G401.6 (cell line): ENCODE measurements at regions not wholly inside any gene's neighbourhood (a gene's known extent, or its start where the extent isn't known, plus 50 kb on each side); places are given as distances from the start of the nearest gene placed in this dataset.
A peak's percentile ranks its signal among the peaks of the same experiment; 100 is the strongest.

ENCODE experiments used
- FAIRE-seq: peaks from 2 replicates; lab custom pipeline; 2012; peaks lifted over from hg19 to GRCh38; lab: Jason Lieb, UNC

DNA sequence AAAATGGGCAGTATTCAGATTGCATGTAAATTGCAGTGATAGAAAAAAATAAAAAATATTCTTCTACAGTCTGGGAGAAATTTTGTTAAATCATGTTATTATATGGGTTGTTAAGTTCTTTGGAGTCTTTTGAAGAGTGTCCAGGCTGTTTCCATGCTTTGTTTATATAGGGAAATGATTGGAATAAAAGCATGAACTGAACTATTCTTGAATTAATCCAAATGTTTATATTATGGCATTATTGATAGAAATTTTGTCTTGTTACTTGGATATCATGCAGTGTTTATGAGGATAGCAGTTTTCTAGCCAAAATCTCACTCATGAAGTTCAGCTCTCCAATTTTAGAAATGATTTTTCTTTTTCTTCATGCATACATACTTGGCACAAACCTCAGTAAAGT, 108.2 kb upstream of the NAV3 start:
- no peak for FAIRE-seq

GRCh38 chr12:77720258-77720657, 110.4 kb upstream of the NAV3 start:
- FAIRE-seq, result no peak

GRCh38 chr12:77710209-77710608, 120.5 kb upstream of the NAV3 start:
- FAIRE-seq, result no peak

GRCh38 chr12:77697126-77697525, 133.6 kb upstream of the NAV3 start:
- no peak for FAIRE-seq

DNA sequence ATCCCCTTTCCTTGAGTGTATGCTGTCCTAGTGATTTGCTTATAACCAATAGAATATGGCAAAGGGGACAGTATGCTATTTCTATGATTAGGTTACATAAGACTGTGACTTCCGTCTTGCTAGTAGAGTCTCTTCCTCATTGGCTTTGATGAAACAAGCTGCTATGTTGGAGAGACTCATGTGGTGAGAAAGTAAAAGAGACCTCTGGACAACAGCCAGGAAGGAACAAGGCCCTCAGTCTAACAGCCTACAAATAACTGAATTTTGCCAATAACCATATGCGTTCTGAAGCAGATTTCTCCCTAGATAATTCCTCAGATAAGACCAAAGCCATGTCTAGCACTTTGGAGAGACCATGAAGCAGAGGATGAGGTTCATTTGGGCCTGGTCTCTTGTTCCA, 134.5 kb upstream of the NAV3 start:
- FAIRE-seq, result no peak

- peak; percentile 28 for FAIRE-seq
These were observed 141.1 kb upstream of the NAV3 start for GRCh38 chr12:77689510-77690086.

DNA sequence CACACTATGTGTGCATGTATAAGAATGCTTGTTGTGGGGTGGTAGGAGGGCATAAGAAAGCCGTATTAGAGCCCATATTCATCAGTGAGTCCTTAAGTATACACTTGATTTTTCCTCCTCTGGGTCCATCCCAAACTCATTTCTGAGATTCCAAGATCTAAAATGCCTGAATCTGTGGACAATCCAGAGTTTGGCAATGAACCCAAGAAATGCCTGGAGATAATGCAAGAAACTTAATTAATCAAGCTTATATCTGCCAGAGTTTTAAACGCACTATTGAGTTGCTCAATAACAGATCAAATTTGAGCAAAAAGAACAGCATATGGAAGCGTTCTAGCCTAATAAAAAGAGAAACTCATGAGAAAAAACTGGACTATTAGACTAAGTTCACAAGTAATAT, 143.4 kb upstream of the NAV3 start:
- no peak for FAIRE-seq

DNA sequence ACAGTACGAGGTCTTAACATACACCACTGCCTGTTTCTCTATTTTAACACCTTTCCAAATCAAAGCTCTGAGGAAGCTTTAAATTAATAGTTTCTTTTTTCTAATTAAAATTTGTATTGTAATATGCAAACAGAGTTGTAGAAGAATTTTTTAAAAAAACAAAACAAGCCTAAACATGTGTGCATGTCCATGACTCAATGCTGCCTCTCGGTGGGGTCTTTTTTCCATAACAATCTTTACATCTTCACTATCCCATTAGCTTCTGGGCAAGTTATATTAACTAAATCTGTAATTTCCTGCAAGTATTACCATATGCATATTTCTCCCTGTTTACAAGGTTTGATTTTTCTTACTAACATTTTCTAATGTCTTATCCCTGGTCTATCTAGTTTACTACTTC, 143.9 kb upstream of the NAV3 start:
- FAIRE-seq, result no peak

DNA sequence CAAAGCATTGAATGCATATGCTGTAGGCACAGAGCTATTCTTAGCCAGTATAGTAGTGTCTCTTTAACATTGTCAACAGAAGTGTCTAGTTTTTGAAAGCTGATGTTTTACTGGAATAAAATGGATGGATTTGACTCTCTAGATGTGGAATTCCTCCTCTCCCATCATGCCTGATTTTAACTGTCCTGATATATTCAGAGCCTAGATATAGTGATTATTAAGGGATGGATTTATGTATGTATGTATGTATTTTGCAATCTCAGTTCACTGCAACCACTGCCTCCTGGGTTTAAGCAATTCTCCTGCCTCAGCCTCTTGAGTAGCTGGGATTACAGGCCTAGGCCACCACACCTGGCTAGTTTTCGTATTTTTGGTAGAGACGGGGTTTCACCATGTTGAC, 144.8 kb upstream of the NAV3 start:
- no peak for FAIRE-seq

- FAIRE-seq, result peak; percentile 78
These were observed 145.6 kb upstream of the NAV3 start for GRCh38 chr12:77685112-77685511.

- FAIRE-seq, result no peak
These were observed 148.2 kb upstream of the NAV3 start for GRCh38 chr12:77682488-77682887.

GRCh38 chr12:77681726-77682125, 149.0 kb upstream of the NAV3 start:
- no peak for FAIRE-seq

- FAIRE-seq, result no peak
These were observed 151.0 kb upstream of the NAV3 start for GRCh38 chr12:77679686-77680085.

DNA sequence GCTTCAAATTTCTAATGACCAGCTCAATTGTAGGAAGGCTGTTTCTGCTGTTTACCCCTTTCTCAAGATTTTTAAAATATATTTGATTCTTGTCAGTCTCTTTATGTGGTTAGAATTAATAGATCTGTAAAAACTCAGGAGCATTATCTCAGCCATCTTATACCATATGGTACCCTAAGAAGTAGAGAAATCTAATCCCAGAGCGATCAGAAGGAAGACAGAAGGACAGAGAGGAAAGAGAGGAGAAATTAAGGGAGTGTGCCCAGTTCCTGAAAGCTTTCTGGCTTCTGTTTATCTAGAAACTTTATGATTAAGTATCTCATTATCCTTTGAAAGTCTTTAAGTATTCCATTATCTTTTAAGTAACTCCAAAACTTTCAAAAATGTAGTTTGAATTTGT, 152.1 kb upstream of the NAV3 start:
- no peak for FAIRE-seq

GRCh38 chr12:77667101-77667500, 163.6 kb upstream of the NAV3 start:
- FAIRE-seq, result no peak

- no peak for FAIRE-seq
These were observed 182.0 kb upstream of the NAV3 start for GRCh38 chr12:77648716-77649115.

- no peak for FAIRE-seq
These were observed 184.6 kb upstream of the NAV3 start for GRCh38 chr12:77645966-77646598.

- FAIRE-seq, result no peak
These were observed 185.6 kb upstream of the NAV3 start for GRCh38 chr12:77644915-77645605.

GRCh38 chr12:77642246-77642645, 188.4 kb upstream of the NAV3 start:
- FAIRE-seq, result no peak

- FAIRE-seq, result no peak
These were observed 190.3 kb upstream of the NAV3 start for GRCh38 chr12:77640356-77640755.

DNA sequence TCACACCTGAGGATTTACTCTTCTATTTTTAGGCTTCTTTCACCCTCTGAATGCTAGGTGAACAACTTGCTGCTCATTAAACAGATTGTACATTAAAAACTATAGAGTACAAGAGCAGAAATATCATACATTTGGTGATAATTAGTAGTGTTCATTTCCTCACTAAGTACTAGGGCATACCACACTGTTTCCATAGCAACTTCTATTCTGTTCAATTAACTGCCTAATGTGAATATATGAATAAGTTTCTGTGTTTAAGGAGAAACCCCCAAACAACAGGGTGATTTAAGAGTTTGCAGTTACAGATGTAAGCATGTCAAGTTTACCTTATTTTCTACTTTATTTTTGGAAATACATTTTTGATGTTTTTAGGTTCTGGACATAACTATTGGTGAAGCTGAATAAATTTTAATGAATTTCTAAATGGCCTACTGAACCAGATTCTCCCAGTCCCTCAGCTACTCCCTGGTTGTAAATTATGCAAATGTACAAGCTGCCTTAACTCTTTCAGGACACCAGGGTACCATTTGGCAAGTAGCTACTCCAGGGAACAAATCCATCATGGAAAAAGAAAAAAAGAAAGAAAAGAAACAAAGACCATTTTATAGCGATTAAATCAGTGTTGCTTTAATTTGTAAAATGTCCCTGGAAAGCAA, 199.8 kb upstream of the NAV3 start:
- no peak for FAIRE-seq

GRCh38 chr12:77630344-77630743, 200.3 kb upstream of the NAV3 start:
- no peak for FAIRE-seq

- FAIRE-seq, result no peak
These were observed 201.6 kb upstream of the NAV3 start for GRCh38 chr12:77629141-77629540.
